Upper lobe of left lung (tissue), 6 donors: ENCODE measurements at regions not wholly inside any gene's neighbourhood (a gene's known extent, or its start where the extent isn't known, plus 50 kb on each side); places are given as distances from the start of the nearest gene placed in this dataset.

Experiments used
- ATAC-seq, 2 donors: fragments of 200-7000 bp; cut with Tn5 transposase; one replicate each; pipeline ENCODE4 v1.9.1; 2022; ENCODE audit warnings: mild to moderate bottlenecking in 2 of 2, moderate library complexity in 2 of 2; ENCODE audit not compliant: low FRiP score in 2 of 2
- DNase-seq, 2 donors: peaks; one replicate each; pipeline ENCODE4 v3.0.0-alpha.2; 2019 to 2020
- H3K27ac ChIP-seq, 4 donors: fragments of 200-600 bp; sonication (generic); one replicate each; pipeline ENCODE4 v1.5.1; 2016 to 2019
- H3K27me3 ChIP-seq, 4 donors: fragments of 200-600 bp; sonication (generic); one replicate each; pipeline ENCODE4 v1.5.1; 2017 to 2019
- H3K36me3 ChIP-seq, 4 donors: fragments of 200-600 bp; sonication (generic); one replicate each; pipeline ENCODE4 v1.5.1; 2016 to 2019
- H3K4me1 ChIP-seq, 4 donors: fragments of 200-600 bp; sonication (generic); one replicate each; pipeline ENCODE4 v1.5.1; 2018 to 2019
- H3K4me3 ChIP-seq, 4 donors: fragments of 200-600 bp; sonication (generic); one replicate each; pipeline ENCODE4 v1.5.1; 2017 to 2019; ENCODE audit warnings: mild to moderate bottlenecking in 2 of 4, moderate library complexity in 1 of 4
- H3K9me3 ChIP-seq, 4 donors: fragments of 200-600 bp; sonication (generic); one replicate each; pipeline ENCODE4 v1.5.1; 2018 to 2019
- CTCF ChIP-seq, 6 experiments: fragments of 450-650 bp in 4 of 6; fragments of 200-600 bp in 2 of 6; sonication (generic) in 2 of 6; IDR thresholded peaks; one replicate each; pipeline ENCODE4 v1.5.1; 2016 to 2019; ENCODE audit warnings: antibody characterized with exemption in 6 of 6
- EP300 ChIP-seq, 4 donors: sonication (generic); formaldehyde crosslinking; IDR thresholded peaks; one replicate each; pipeline ENCODE4 v1.5.1; 2017; ENCODE audit warnings: antibody characterized with exemption in 4 of 4, control low read depth in 2 of 4
- POLR2A ChIP-seq, 4 donors: fragments of 450-650 bp; IDR thresholded peaks; one replicate each; pipeline ENCODE4 v1.5.1; 2016 to 2017; ENCODE audit warnings: antibody characterized with exemption in 4 of 4, mild to moderate bottlenecking in 2 of 4
- POLR2AphosphoS5 ChIP-seq, 2 donors: sonication (generic); formaldehyde crosslinking; IDR thresholded peaks; one replicate each; pipeline ENCODE4 v1.5.1; 2017; ENCODE audit warnings: antibody characterized with exemption in 2 of 2
- WGBS, 2 donors: methylation state at CpG; one replicate each; pipeline ENCODE4 v1.1.5; 2017 to 2018; 5-methylcytosine and 5-hydroxymethylcytosine counted together
- donor health status: DM: no; HTN: no; CAD: no; lungs with moderate emphysema.
- donor health status: DM: no; HTN: yes; CAD: no; lungs with severe emphysema.

- H3K27ac ChIP-seq: no peak overlapping the region
- no peaks in the 10 kb centered on the region for H3K27me3 ChIP-seq
- no peaks in the 10 kb centered on the region for H3K36me3 ChIP-seq
- no peak overlapping the region for H3K4me3 ChIP-seq
- ATAC-seq (no peak), DNase-seq (no peak)
- no peaks in the 10 kb centered on the region for H3K4me1 ChIP-seq
- no peaks in the 10 kb centered on the region for H3K9me3 ChIP-seq
- TF ChIP-seq POLR2AphosphoS5 (IDR thresholded peaks at IDR 0.05): no peak
- no peak for TF ChIP-seq POLR2A (IDR thresholded peaks at IDR 0.05)
- no peak for TF ChIP-seq EP300 (IDR thresholded peaks at IDR 0.05)
- no peak for TF ChIP-seq CTCF (IDR thresholded peaks at IDR 0.05)
These were observed 794.7 kb downstream of the DHX35 start for GRCh38 chr20:39756828-39757227.

GRCh38 chr20:39756369-39756768, 794.2 kb downstream of the DHX35 start:
- 82 to 90% methylated on average over 1 of the region's 1 CpG for WGBS, 2 donors
- no peak overlapping the region for H3K27ac ChIP-seq

GRCh38 chr20:39752262-39752876, 790.2 kb downstream of the DHX35 start:
- DNase-seq (no peak), ATAC-seq (no peak)
- WGBS, 2 donors: 58 to 66% methylated on average over 4 of the region's 4 CpGs
- H3K27me3 ChIP-seq: no peaks in the 10 kb centered on the region
- TF ChIP-seq POLR2A (IDR thresholded peaks at IDR 0.05) (no peak), CTCF (IDR thresholded peaks at IDR 0.05) (no peak), EP300 (IDR thresholded peaks at IDR 0.05) (no peak), POLR2AphosphoS5 (IDR thresholded peaks at IDR 0.05) (no peak)
- no peak overlapping the region for H3K4me3 ChIP-seq
- H3K9me3 ChIP-seq: peaks cover 0 to 20% (median 0%) of the 10 kb centered on the region in 4 donors
- no peak overlapping the region for H3K27ac ChIP-seq
- no peaks in the 10 kb centered on the region for H3K36me3 ChIP-seq
- H3K4me1 ChIP-seq: no peaks in the 10 kb centered on the region

More at GRCh38 chr20:39756369-39756768, 794.2 kb downstream of the DHX35 start:
- no peak for TF ChIP-seq CTCF (IDR thresholded peaks at IDR 0.05)
- TF ChIP-seq POLR2A (IDR thresholded peaks at IDR 0.05): no peak
- no peak for TF ChIP-seq EP300 (IDR thresholded peaks at IDR 0.05)
- TF ChIP-seq POLR2AphosphoS5 (IDR thresholded peaks at IDR 0.05): no peak
- Histone ChIP-seq H3K9me3 (no peaks in the 10 kb centered on the region), H3K36me3 (no peaks in the 10 kb centered on the region), H3K27me3 (no peaks in the 10 kb centered on the region), H3K4me3 (no peak overlapping the region), H3K4me1 (no peaks in the 10 kb centered on the region)
- DNase-seq (no peak), ATAC-seq (no peak)

- DNase-seq: no peak
- Histone ChIP-seq H3K36me3 (no peaks in the 10 kb centered on the region), H3K27me3 (no peaks in the 10 kb centered on the region), H3K27ac (no peak overlapping the region), H3K4me3 (no peak overlapping the region), H3K4me1 (no peaks in the 10 kb centered on the region), H3K9me3 (peaks cover 0 to 20% (median 0%) of the 10 kb centered on the region in 4 donors)
- 80 to 81% methylated on average over 4 of the region's 4 CpGs for WGBS, 2 donors
- ATAC-seq: no peak
- TF ChIP-seq POLR2A (IDR thresholded peaks at IDR 0.05): no peak
- no peak for TF ChIP-seq EP300 (IDR thresholded peaks at IDR 0.05)
- no peak for TF ChIP-seq CTCF (IDR thresholded peaks at IDR 0.05)
- no peak for TF ChIP-seq POLR2AphosphoS5 (IDR thresholded peaks at IDR 0.05)
These were observed 789.5 kb downstream of the DHX35 start for GRCh38 chr20:39751557-39752137.

- H3K4me1 ChIP-seq: no peaks in the 10 kb centered on the region
- no peak overlapping the region for H3K27ac ChIP-seq
- H3K27me3 ChIP-seq: no peaks in the 10 kb centered on the region
- ATAC-seq (no peak), DNase-seq (no peak)
- H3K9me3 ChIP-seq: peaks cover 0 to 20% (median 0%) of the 10 kb centered on the region in 4 donors
- no peaks in the 10 kb centered on the region for H3K36me3 ChIP-seq
- 64 to 67% methylated on average over 1 of the region's 1 CpG for WGBS, 2 donors
- H3K4me3 ChIP-seq: no peak overlapping the region
- TF ChIP-seq POLR2A (IDR thresholded peaks at IDR 0.05) (no peak), EP300 (IDR thresholded peaks at IDR 0.05) (no peak)
These were observed 783.2 kb downstream of the DHX35 start for GRCh38 chr20:39745380-39745779.
